Suppressor macrophage (primary cell): ENCODE measurements at regions not wholly inside any gene's neighbourhood (a gene's known extent, or its start where the extent isn't known, plus 50 kb on each side); places are given as distances from the start of the nearest gene placed in this dataset.
A peak's percentile ranks its signal among the peaks of the same experiment; 100 is the strongest.
"Not testable (repeated sequence)": the region's sequence is repeated elsewhere in the genome, so short reads cannot be mapped to it uniquely, and the experiment has no call there.

ENCODE experiments used
- DNase-seq, 4 experiments: peaks; one replicate each; pipeline ENCODE4 v3.0.0-alpha.2; 2020 to 2022

- DNase-seq, result no peak
These were observed 92.6 kb downstream of the MTERF1 start for GRCh38 chr7:91787931-91788330.

- DNase-seq, result no peak
These were observed 91.4 kb downstream of the MTERF1 start for GRCh38 chr7:91789086-91789485.

- DNase-seq, result no peak
These were observed 90.9 kb downstream of the MTERF1 start for GRCh38 chr7:91789558-91789957.

- DNase-seq, result not testable (repeated sequence)
These were observed 89.9 kb downstream of the MTERF1 start for GRCh38 chr7:91790646-91791045.

GRCh38 chr7:91796122-91796521, 84.4 kb downstream of the MTERF1 start:
- DNase-seq, result no peak

- no peak for DNase-seq
These were observed 82.1 kb downstream of the MTERF1 start for GRCh38 chr7:91798425-91798824.

- no peak for DNase-seq
These were observed 80.1 kb downstream of the MTERF1 start for GRCh38 chr7:91800389-91800788.

GRCh38 chr7:91801331-91801983, 79.0 kb downstream of the MTERF1 start:
- DNase-seq, result no peak

GRCh38 chr7:91811236-91811635, 69.3 kb downstream of the MTERF1 start:
- DNase-seq, result no peak

- no peak for DNase-seq
These were observed 68.9 kb downstream of the MTERF1 start for GRCh38 chr7:91811641-91812040.

GRCh38 chr7:91812388-91812787, 68.1 kb downstream of the MTERF1 start:
- DNase-seq, result peak in 3 of 4 experiments; percentile 7 to 20 (median 8)

GRCh38 chr7:91814189-91814588, 66.3 kb downstream of the MTERF1 start:
- DNase-seq, result no peak
